ENCODE measurements at regions not wholly inside any gene's neighbourhood (a gene's known extent, or its start where the extent isn't known, plus 50 kb on each side); places are given as distances from the start of the nearest gene placed in this dataset.

DNA sequence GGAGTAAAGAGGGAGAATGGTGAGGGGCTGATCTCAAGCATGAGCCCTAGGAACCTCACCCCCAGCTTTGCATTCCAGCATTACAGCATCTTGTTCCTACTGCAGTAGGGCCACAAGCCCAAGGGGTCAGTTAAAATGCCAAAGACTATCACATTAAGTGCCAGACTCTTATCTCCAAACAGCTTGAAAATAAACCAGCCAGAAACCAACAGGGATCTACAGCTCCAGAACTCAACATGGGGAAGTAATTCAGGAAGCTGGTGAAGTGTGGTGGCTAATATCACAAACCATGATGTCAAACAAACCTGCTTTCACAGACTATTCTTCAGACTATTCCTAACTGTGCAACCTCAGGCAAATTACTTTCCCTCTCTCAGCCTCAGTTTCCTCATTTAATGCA is 278.3 kb downstream of the TNS1 start:
- Histone ChIP-seq H3K9ac (ENCODE audit: low read length in 5 of 5) (no peak overlapping the region), H3K4me3 (ENCODE audit: low read depth in 1 of 5, low read length in 5 of 5) (no peak overlapping the region), H3K27ac (ENCODE audit: low read depth, low read length) (no peak overlapping the region), H3K27me3 (ENCODE audit: control insufficient read depth in 5 of 5, insufficient read depth in 4 of 5, low read length in 5 of 5) (no peaks in the 10 kb centered on the region), H3K9me3 (ENCODE audit: control insufficient read depth in 5 of 5, low read length in 5 of 5) (peaks cover 0 to 5% (median 2%) of the 10 kb centered on the region in 5 donors), H3K4me1 (ENCODE audit: control insufficient read depth in 5 of 5, insufficient read depth in 5 of 5, low read length in 5 of 5) (peaks cover 2 to 7% (median 5%) of the 10 kb centered on the region in 5 donors), H3K36me3 (ENCODE audit: control insufficient read depth in 5 of 5, insufficient read depth in 5 of 5, low read length in 5 of 5) (peaks cover 0 to 20% (median 19%) of the 10 kb centered on the region in 5 donors)

DNA sequence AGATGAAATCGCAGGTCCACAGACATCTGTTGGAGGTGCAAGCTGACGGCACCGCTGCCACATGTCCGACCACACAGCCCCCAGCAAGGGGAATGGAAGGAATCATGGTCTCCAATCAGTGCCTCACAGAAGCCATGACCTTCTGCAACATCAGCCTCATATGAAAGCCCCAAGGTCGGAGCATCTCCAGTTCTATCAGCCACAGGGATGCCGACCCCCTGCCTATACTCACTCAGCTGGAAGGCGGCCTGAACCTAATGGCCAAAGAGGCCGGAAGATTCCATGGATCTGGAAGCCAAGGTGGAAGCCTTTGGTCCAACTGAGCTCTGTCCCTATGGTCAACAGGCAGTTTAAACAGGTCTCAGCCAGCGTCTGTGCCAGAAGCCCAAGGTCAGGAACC is 278.8 kb downstream of the TNS1 start:
- no peak overlapping the region for H3K4me3 ChIP-seq (ENCODE audit: low read depth in 1 of 5, low read length in 5 of 5)
- peaks cover 0 to 22% (median 20%) of the 10 kb centered on the region in 5 donors for H3K36me3 ChIP-seq (ENCODE audit: control insufficient read depth in 5 of 5, insufficient read depth in 5 of 5, low read length in 5 of 5)
- H3K27me3 ChIP-seq (ENCODE audit: control insufficient read depth in 5 of 5, insufficient read depth in 4 of 5, low read length in 5 of 5), result no peaks in the 10 kb centered on the region
- H3K27ac ChIP-seq (ENCODE audit: low read depth, low read length), result peak overlapping the region; percentile 7
- no peak overlapping the region for H3K9ac ChIP-seq (ENCODE audit: low read length in 5 of 5)
- peaks cover 0 to 5% (median 2%) of the 10 kb centered on the region in 5 donors for H3K9me3 ChIP-seq (ENCODE audit: control insufficient read depth in 5 of 5, low read length in 5 of 5)
- H3K4me1 ChIP-seq (ENCODE audit: control insufficient read depth in 5 of 5, insufficient read depth in 5 of 5, low read length in 5 of 5), result peaks cover 0 to 2% (median 0%) of the 10 kb centered on the region in 5 donors

GRCh38 chr2:217722883-217723472 is 279.8 kb downstream of the TNS1 start:
- Histone ChIP-seq H3K27ac (ENCODE audit: low read depth, low read length) (peak overlapping the region; percentile 58), H3K4me3 (ENCODE audit: low read depth in 1 of 5, low read length in 5 of 5) (no peak overlapping the region), H3K9ac (ENCODE audit: low read length in 5 of 5) (peak overlapping the region in 1 of 5 donors; percentile 19), H3K27me3 (ENCODE audit: control insufficient read depth in 5 of 5, insufficient read depth in 4 of 5, low read length in 5 of 5) (no peaks in the 10 kb centered on the region), H3K4me1 (ENCODE audit: control insufficient read depth in 5 of 5, insufficient read depth in 5 of 5, low read length in 5 of 5) (no peaks in the 10 kb centered on the region), H3K9me3 (ENCODE audit: control insufficient read depth in 5 of 5, low read length in 5 of 5) (peaks cover 0 to 5% (median 2%) of the 10 kb centered on the region in 5 donors), H3K36me3 (ENCODE audit: control insufficient read depth in 5 of 5, insufficient read depth in 5 of 5, low read length in 5 of 5) (peaks cover 0 to 24% (median 20%) of the 10 kb centered on the region in 5 donors)

- Histone ChIP-seq H3K9me3 (ENCODE audit: control insufficient read depth in 5 of 5, low read length in 5 of 5) (peaks cover 0 to 5% (median 2%) of the 10 kb centered on the region in 5 donors), H3K9ac (ENCODE audit: low read length in 5 of 5) (no peak overlapping the region)
Measured at GRCh38 chr2:217717646-217718045, 285.1 kb downstream of the TNS1 start.

DNA sequence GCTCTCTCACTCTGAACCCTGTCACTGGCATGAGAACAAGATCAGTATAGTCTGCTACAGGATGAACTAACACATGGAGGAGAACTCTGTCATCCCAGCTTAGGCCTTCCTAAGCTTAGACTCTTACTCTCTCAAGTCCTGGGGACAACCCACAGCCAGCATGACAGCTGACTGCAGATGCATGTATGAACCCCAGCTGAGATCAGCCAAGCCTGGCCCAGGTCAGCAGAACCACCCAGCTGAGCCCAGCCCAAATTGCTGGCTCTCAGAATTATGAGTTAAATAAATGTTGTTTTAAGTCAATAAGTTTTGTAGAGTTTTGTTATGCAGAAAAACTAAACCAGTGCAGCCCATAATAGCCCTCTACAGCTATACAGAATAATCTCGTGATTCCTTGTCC is 287.3 kb downstream of the TNS1 start:
- Histone ChIP-seq H3K27ac (ENCODE audit: low read depth, low read length) (no peak overlapping the region), H3K9me3 (ENCODE audit: control insufficient read depth in 5 of 5, low read length in 5 of 5) (peaks cover 0 to 2% (median 0%) of the 10 kb centered on the region in 5 donors), H3K36me3 (ENCODE audit: control insufficient read depth in 5 of 5, insufficient read depth in 5 of 5, low read length in 5 of 5) (peaks cover 3 to 10% (median 8%) of the 10 kb centered on the region in 5 donors), H3K4me3 (ENCODE audit: low read depth in 1 of 5, low read length in 5 of 5) (no peak overlapping the region), H3K27me3 (ENCODE audit: control insufficient read depth in 5 of 5, insufficient read depth in 4 of 5, low read length in 5 of 5) (no peaks in the 10 kb centered on the region), H3K4me1 (ENCODE audit: control insufficient read depth in 5 of 5, insufficient read depth in 5 of 5, low read length in 5 of 5) (peaks cover 4 to 29% (median 19%) of the 10 kb centered on the region in 5 donors), H3K9ac (ENCODE audit: low read length in 5 of 5) (no peak overlapping the region)

More at GRCh38 chr2:217717646-217718045, 285.1 kb downstream of the TNS1 start:
- no peak overlapping the region for H3K27ac ChIP-seq (ENCODE audit: low read depth, low read length)
- H3K27me3 ChIP-seq (ENCODE audit: control insufficient read depth in 5 of 5, insufficient read depth in 4 of 5, low read length in 5 of 5), result no peaks in the 10 kb centered on the region
- no peak overlapping the region for H3K4me3 ChIP-seq (ENCODE audit: low read depth in 1 of 5, low read length in 5 of 5)
- H3K4me1 ChIP-seq (ENCODE audit: control insufficient read depth in 5 of 5, insufficient read depth in 5 of 5, low read length in 5 of 5), result peaks cover 4 to 22% (median 19%) of the 10 kb centered on the region in 5 donors
- peaks cover 6 to 13% (median 9%) of the 10 kb centered on the region in 5 donors for H3K36me3 ChIP-seq (ENCODE audit: control insufficient read depth in 5 of 5, insufficient read depth in 5 of 5, low read length in 5 of 5)

DNA sequence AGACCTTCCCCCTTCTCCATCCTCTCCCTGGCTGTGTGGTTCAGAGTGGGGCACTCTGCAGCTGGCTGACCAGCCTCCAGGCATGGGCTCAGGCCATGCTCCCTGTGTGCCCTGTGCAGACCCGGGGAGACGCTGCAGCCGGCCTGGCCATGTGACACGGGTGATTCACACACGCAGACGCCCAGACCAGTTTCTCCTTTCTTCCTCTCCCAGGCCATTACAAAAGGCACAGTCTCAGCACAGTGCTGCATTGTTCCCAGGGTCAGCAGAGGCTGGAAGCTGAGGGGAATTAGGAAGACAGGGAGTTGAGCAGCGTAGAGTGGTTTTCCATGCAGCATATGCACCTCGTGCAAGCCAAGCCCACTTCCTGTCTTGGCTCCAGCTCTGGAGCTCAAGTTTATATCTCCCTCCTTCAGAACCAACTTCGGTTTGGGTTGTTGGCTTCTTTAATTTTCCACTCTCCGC is 288.5 kb downstream of the TNS1 start:
- H3K27me3 ChIP-seq (ENCODE audit: control insufficient read depth in 5 of 5, insufficient read depth in 4 of 5, low read length in 5 of 5), result no peaks in the 10 kb centered on the region
- peaks cover 4 to 31% (median 19%) of the 10 kb centered on the region in 5 donors for H3K4me1 ChIP-seq (ENCODE audit: control insufficient read depth in 5 of 5, insufficient read depth in 5 of 5, low read length in 5 of 5)
- H3K9me3 ChIP-seq (ENCODE audit: control insufficient read depth in 5 of 5, low read length in 5 of 5), result peaks cover 0 to 2% (median 0%) of the 10 kb centered on the region in 5 donors
- H3K9ac ChIP-seq (ENCODE audit: low read length in 5 of 5), result peak overlapping the region in 1 of 5 donors; percentile 27
- peak overlapping the region; percentile 63 for H3K27ac ChIP-seq (ENCODE audit: low read depth, low read length)
- no peak overlapping the region for H3K4me3 ChIP-seq (ENCODE audit: low read depth in 1 of 5, low read length in 5 of 5)
- peaks cover 2 to 12% (median 8%) of the 10 kb centered on the region in 5 donors for H3K36me3 ChIP-seq (ENCODE audit: control insufficient read depth in 5 of 5, insufficient read depth in 5 of 5, low read length in 5 of 5)

- H3K9ac ChIP-seq (ENCODE audit: low read length in 5 of 5), result peak overlapping the region in 1 of 5 donors; percentile 27
Measured at GRCh38 chr2:217713395-217714286, 289.2 kb downstream of the TNS1 start.

GRCh38 chr2:217712431-217712830 is 290.4 kb downstream of the TNS1 start:
- no peak overlapping the region for H3K9ac ChIP-seq (ENCODE audit: low read length in 5 of 5)

More at GRCh38 chr2:217713395-217714286, 289.2 kb downstream of the TNS1 start:
- no peaks in the 10 kb centered on the region for H3K27me3 ChIP-seq (ENCODE audit: control insufficient read depth in 5 of 5, insufficient read depth in 4 of 5, low read length in 5 of 5)
- peaks cover 0 to 2% (median 0%) of the 10 kb centered on the region in 5 donors for H3K9me3 ChIP-seq (ENCODE audit: control insufficient read depth in 5 of 5, low read length in 5 of 5)
- peaks cover 4 to 31% (median 19%) of the 10 kb centered on the region in 5 donors for H3K4me1 ChIP-seq (ENCODE audit: control insufficient read depth in 5 of 5, insufficient read depth in 5 of 5, low read length in 5 of 5)
- peak overlapping the region; percentile 63 for H3K27ac ChIP-seq (ENCODE audit: low read depth, low read length)
- H3K4me3 ChIP-seq (ENCODE audit: low read depth in 1 of 5, low read length in 5 of 5), result no peak overlapping the region
- peaks cover 4 to 12% (median 6%) of the 10 kb centered on the region in 5 donors for H3K36me3 ChIP-seq (ENCODE audit: control insufficient read depth in 5 of 5, insufficient read depth in 5 of 5, low read length in 5 of 5)

DNA sequence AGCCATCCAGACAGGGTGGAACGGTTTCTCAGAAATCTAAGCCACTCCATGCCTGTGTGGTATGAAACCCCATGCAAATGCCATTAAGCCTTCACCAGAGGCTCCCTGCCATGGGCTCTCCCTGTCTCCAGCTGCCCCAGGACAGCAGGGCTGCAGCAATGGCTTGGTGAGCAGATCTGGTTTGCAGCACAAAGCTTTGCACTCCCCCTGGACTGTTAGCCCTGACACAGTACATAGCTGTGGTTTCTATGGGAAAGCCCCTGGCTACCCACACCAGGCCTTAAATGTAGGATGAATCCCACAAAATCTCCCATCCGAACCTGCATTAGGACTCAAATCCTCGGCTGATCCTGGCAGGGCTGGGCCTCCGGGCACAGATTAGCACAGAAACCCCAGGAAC is 291.6 kb downstream of the TNS1 start:
- H3K27ac ChIP-seq (ENCODE audit: low read depth, low read length), result no peak overlapping the region
- H3K4me1 ChIP-seq (ENCODE audit: control insufficient read depth in 5 of 5, insufficient read depth in 5 of 5, low read length in 5 of 5), result peaks cover 4 to 39% (median 27%) of the 10 kb centered on the region in 5 donors
- no peaks in the 10 kb centered on the region for H3K27me3 ChIP-seq (ENCODE audit: control insufficient read depth in 5 of 5, insufficient read depth in 4 of 5, low read length in 5 of 5)
- H3K9ac ChIP-seq (ENCODE audit: low read length in 5 of 5), result no peak overlapping the region
- peaks cover 0 to 6% (median 2%) of the 10 kb centered on the region in 5 donors for H3K36me3 ChIP-seq (ENCODE audit: control insufficient read depth in 5 of 5, insufficient read depth in 5 of 5, low read length in 5 of 5)
- peaks cover 0 to under 1% (median 0%) of the 10 kb centered on the region in 5 donors for H3K9me3 ChIP-seq (ENCODE audit: control insufficient read depth in 5 of 5, low read length in 5 of 5)
- H3K4me3 ChIP-seq (ENCODE audit: low read depth in 1 of 5, low read length in 5 of 5), result no peak overlapping the region

More at GRCh38 chr2:217712431-217712830, 290.4 kb downstream of the TNS1 start:
- no peak overlapping the region for H3K4me3 ChIP-seq (ENCODE audit: low read depth in 1 of 5, low read length in 5 of 5)
- H3K27ac ChIP-seq (ENCODE audit: low read depth, low read length), result no peak overlapping the region
- H3K36me3 ChIP-seq (ENCODE audit: control insufficient read depth in 5 of 5, insufficient read depth in 5 of 5, low read length in 5 of 5), result peaks cover 2 to 9% (median 5%) of the 10 kb centered on the region in 5 donors
- peaks cover 4 to 31% (median 20%) of the 10 kb centered on the region in 5 donors for H3K4me1 ChIP-seq (ENCODE audit: control insufficient read depth in 5 of 5, insufficient read depth in 5 of 5, low read length in 5 of 5)
- no peaks in the 10 kb centered on the region for H3K27me3 ChIP-seq (ENCODE audit: control insufficient read depth in 5 of 5, insufficient read depth in 4 of 5, low read length in 5 of 5)
- peaks cover 0 to 2% (median 0%) of the 10 kb centered on the region in 5 donors for H3K9me3 ChIP-seq (ENCODE audit: control insufficient read depth in 5 of 5, low read length in 5 of 5)
